Omental fat pad (tissue), 3 donors: ENCODE measurements at regions not wholly inside any gene's neighbourhood (a gene's known extent, or its start where the extent isn't known, plus 50 kb on each side); places are given as distances from the start of the nearest gene placed in this dataset.

Source experiments
- ATAC-seq: fragments of 150-250 bp; one replicate; pipeline ENCODE4 v1.9.1; 2016; ENCODE audit warnings: mild to moderate bottlenecking, moderate library complexity; ENCODE audit not compliant: low FRiP score
- DNase-seq: peaks from one replicate; pipeline ENCODE4 v3.0.0-alpha.2; 2019; ENCODE audit warnings: low spot score
- TF ChIP-seq, protein P1 (sequence below), 3 donors: fragments of 450-650 bp; IDR thresholded peaks; one replicate each; pipeline ENCODE4 v1.5.1; 2016 to 2017; ENCODE audit warnings: antibody characterized with exemption in 3 of 3, mild to moderate bottlenecking in 3 of 3, moderate library complexity in 2 of 3

DNA sequence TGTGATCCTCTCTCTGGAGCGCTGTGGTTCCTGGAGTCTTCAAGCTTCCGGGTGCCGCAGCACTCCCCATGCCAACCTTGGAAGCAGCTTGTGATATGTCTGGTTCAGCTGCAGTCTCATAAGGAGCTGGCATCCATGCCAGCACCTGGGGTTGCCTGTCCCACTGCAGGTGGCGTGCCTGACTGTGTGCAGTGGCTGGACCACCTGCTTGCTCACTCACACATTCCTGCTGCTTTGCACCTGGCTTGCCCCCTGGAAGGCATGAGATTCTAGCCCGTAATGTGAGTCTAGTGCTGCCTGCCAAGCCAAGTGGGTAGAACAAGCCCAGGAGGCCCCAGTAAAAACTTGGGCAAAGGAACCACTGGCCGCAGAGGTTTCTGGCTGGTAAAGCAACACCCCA is 687.2 kb upstream of the AADAT start:
- ATAC-seq, result no peak
- TF ChIP-seq, protein P1, sequence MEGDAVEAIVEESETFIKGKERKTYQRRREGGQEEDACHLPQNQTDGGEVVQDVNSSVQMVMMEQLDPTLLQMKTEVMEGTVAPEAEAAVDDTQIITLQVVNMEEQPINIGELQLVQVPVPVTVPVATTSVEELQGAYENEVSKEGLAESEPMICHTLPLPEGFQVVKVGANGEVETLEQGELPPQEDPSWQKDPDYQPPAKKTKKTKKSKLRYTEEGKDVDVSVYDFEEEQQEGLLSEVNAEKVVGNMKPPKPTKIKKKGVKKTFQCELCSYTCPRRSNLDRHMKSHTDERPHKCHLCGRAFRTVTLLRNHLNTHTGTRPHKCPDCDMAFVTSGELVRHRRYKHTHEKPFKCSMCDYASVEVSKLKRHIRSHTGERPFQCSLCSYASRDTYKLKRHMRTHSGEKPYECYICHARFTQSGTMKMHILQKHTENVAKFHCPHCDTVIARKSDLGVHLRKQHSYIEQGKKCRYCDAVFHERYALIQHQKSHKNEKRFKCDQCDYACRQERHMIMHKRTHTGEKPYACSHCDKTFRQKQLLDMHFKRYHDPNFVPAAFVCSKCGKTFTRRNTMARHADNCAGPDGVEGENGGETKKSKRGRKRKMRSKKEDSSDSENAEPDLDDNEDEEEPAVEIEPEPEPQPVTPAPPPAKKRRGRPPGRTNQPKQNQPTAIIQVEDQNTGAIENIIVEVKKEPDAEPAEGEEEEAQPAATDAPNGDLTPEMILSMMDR (IDR thresholded peaks at IDR 0.05), result no peak

DNA sequence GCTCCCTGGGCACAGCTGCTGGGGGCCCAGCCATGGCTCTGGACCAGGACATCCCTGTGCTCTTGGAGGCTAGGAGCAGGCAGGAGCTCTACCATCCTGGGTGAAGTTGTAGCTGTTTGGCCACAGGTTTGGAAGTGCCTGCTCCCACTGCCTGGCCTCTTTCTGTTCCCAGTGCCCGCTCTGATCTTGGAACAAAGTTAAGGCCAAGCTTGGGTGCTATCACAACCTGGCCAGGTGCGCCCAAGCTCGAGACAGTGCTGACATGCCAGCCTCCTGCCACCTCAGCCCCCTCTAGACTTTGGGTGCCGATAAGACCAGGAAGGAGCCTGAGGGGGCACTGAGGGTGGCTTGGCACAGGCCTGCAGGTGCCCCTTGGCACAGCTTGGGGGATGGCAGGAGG is 686.1 kb upstream of the AADAT start:
- TF ChIP-seq, protein P1 (IDR thresholded peaks at IDR 0.05), result no peak
- DNase-seq, result no peak
- no peak for ATAC-seq

More for the DNA sequence above, 687.2 kb upstream of the AADAT start:
- DNase-seq, result no peak

DNA sequence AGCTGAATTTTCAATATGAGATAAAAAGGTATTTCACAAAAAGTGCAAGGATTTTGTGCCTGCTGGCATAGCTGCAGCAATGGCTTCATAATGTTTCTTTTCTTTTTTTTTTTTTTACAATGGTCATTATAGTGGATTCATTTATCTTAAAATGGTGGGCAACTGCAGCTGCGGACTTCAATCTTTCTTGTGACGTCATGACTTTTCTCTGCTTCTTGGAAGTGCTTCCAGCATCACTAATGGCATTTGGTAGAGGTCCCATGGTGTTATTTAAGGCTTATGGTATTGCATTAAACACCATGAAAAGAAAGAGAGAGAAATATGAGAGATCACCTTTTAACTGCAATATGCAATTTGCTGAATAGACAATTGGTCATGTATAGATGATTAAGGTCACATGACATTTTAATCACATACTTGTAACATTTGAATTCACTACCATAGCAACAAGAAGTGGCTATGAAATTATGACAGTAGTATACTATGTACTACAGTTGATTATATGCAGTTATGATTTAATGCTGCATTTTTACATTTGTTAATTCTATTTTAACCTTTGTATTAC is 684.0 kb upstream of the AADAT start:
- ATAC-seq (no peak), DNase-seq (no peak)
- TF ChIP-seq, protein P1 (IDR thresholded peaks at IDR 0.05), result no peak

DNA sequence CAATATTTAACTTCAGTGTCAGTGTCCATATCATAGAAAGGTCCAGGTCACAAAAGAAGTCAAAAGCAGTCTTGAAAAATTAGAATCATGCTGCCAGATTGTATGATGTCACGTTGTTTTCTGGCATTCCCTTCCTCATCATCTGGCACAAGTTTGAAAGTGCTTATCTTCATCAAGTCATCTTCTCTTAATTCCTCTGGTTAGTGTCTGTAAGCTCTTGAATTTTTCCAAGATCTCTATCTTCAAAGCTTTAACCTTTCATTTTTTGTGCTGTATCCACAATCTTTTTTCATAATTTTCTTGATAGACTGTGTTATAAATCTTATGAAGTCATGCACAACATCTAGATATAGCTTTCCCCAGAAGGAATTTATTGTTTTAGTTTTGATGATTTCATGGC is 682.7 kb upstream of the AADAT start:
- no peak for ATAC-seq
- DNase-seq, result no peak
- TF ChIP-seq, protein P1 (IDR thresholded peaks at IDR 0.05), result no peak

DNA sequence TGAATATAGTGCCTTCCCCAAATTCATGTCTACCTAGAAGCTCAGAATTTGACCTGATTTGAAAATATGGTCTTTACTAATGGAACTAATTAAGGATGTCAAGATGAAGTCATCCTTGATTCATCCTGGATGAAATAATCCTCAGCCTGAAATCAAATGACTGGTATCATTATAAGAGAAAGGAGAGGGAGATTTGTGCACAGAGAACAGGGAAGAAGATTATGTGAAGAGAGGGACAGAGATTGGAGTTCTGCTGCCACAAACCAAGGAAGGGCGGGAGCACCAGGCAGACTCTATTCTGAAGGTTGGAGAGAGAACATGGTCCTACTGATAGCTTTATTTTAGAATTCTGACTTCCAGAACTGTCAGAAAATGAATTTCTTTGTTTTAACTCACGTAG is 680.9 kb upstream of the AADAT start:
- TF ChIP-seq, protein P1 (IDR thresholded peaks at IDR 0.05), result no peak
- DNase-seq (no peak), ATAC-seq (no peak)

DNA sequence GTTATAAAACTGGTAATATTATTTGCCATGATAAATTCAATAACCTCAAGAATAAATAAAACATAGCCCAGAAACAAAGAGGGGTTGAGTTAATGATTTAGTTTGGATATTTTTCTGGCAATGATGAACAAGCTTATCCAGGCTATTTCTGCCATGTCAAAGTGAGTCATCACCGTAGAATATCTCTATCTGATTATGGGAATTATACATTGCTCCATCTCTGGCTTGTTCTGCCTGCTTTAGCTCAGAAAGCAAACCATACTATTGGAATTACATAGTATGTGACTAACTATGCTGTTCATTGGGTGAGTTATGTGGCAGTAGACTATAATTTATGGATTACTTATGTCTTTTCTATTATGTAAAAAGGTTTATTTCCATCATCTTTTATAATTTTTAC is 680.1 kb upstream of the AADAT start:
- ATAC-seq, result no peak
- TF ChIP-seq, protein P1 (IDR thresholded peaks at IDR 0.05), result no peak
- no peak for DNase-seq

DNA sequence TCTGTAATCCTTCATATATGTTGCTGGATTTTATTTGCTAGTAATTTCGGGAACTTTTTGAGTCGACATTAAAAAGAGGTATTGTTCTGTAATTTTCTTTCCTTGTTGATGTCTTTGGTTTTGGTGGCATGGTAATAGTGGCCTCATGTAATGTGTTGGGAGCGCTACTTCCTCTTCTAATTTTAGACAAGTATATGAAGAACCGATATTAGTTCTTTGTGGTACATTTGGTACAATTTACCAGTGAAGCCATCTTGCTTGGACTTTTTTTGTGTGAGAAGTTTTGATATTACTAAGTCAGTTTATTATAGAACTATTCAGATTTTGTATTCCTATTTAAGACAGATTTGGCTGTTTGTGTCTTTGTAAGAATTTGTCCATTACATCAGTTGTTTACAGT is 669.2 kb upstream of the AADAT start:
- TF ChIP-seq, protein P1 (IDR thresholded peaks at IDR 0.05), result no peak
- DNase-seq (no peak), ATAC-seq (no peak)
